ENCODE measurements at regions not wholly inside any gene's neighbourhood (a gene's known extent, or its start where the extent isn't known, plus 50 kb on each side); places are given as distances from the start of the nearest gene placed in this dataset.

GRCh38 chr14:41034969-41035368, 571.7 kb upstream of the LRFN5 start:
- no peak for TF ChIP-seq CTCF (conservative IDR thresholded peaks at IDR 0.05; ENCODE audit: low read length)
- DNase-seq (ENCODE audit: low read depth) = no peak
- no peak overlapping the region for H3K4me3 ChIP-seq (ENCODE audit: low read length)

GRCh38 chr14:41022932-41023331, 583.7 kb upstream of the LRFN5 start:
- no peak overlapping the region for H3K4me3 ChIP-seq (ENCODE audit: low read length)
- DNase-seq (ENCODE audit: low read depth) = no peak
- no peak for TF ChIP-seq CTCF (conservative IDR thresholded peaks at IDR 0.05; ENCODE audit: low read length)

GRCh38 chr14:41016213-41016612, 590.5 kb upstream of the LRFN5 start:
- DNase-seq (ENCODE audit: low read depth) = no peak
- no peak overlapping the region for H3K4me3 ChIP-seq (ENCODE audit: low read length)
- TF ChIP-seq CTCF (conservative IDR thresholded peaks at IDR 0.05; ENCODE audit: low read length) = no peak

DNA sequence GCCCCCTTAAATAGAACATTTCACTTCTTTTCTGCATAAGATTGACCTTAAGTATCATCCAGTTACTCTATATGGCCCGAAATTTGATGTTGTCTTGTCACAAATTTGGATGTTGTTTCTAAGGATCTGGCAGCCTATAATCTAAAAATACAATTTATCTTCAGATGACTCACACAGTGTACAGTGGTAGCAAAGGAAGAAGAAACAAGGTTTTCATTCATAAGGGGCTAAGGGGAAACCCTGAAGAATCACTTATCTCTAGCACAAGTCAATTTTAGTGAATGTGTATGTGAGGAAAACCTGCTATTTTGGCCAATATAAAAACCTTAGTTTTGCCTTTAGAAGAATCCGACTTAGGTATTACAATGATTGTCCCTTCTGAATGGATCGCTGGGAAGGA, 606.3 kb upstream of the LRFN5 start:
- DNase-seq (ENCODE audit: low read depth) = no peak

GRCh38 chr14:40989260-40989659, 617.4 kb upstream of the LRFN5 start:
- no peak for TF ChIP-seq CTCF (conservative IDR thresholded peaks at IDR 0.05; ENCODE audit: low read length)
- H3K4me3 ChIP-seq (ENCODE audit: low read length) = no peak overlapping the region
- DNase-seq (ENCODE audit: low read depth) = no peak

More for the DNA sequence above, 606.3 kb upstream of the LRFN5 start:
- no peak for TF ChIP-seq CTCF (conservative IDR thresholded peaks at IDR 0.05; ENCODE audit: low read length)
- H3K4me3 ChIP-seq (ENCODE audit: low read length) = no peak overlapping the region

DNA sequence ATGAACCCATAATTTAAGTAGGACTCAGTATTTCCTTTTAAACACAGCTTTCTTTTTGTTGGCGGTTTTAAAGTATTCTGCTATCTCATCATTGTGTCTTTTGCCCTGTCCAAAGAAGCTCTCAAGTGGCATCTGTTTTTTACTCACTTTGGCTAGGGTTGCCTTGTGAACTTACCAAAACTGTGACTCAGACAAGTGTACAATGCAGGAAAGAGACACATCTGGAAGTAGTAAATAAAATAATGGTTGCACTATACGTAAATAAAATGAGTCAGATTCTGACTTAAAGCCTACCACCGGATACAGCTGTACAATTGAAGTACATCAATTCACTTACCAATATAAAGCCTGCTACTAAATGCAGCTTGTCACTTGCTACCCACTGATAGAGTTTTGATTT, 619.2 kb upstream of the LRFN5 start:
- no peak for TF ChIP-seq CTCF (conservative IDR thresholded peaks at IDR 0.05; ENCODE audit: low read length)
- DNase-seq (ENCODE audit: low read depth) = no peak
- H3K4me3 ChIP-seq (ENCODE audit: low read length) = no peak overlapping the region

GRCh38 chr14:40986655-40987054, 620.0 kb upstream of the LRFN5 start:
- no peak for DNase-seq (ENCODE audit: low read depth)
- no peak for TF ChIP-seq CTCF (conservative IDR thresholded peaks at IDR 0.05; ENCODE audit: low read length)
- H3K4me3 ChIP-seq (ENCODE audit: low read length) = no peak overlapping the region

All from AG10803 (cell line).